OCI-LY3 (cell line): ENCODE measurements at regions not wholly inside any gene's neighbourhood (a gene's known extent, or its start where the extent isn't known, plus 50 kb on each side); places are given as distances from the start of the nearest gene placed in this dataset.

Experiments used
- H2AFZ ChIP-seq: fragments of 200-600, 300-600 bp; shearing (Covaris generic); 2 replicates; pipeline ENCODE4 v1.6.0; 2014; ENCODE audit warnings: antibody characterized with exemption, low read depth, low read length
- H3K27ac ChIP-seq: fragments of 200-600, 300-600 bp; sonication (generic); 2 replicates; pipeline ENCODE4 v1.5.1; 2014; ENCODE audit warnings: mild to moderate bottlenecking, low read length, moderate library complexity, mixed read lengths
- H3K27me3 ChIP-seq: fragments of 200-600, 300-600 bp; sonication (generic); 2 replicates; pipeline ENCODE4 v1.6.1; 2014; ENCODE audit warnings: low read depth, low read length, mixed read lengths
- H3K36me3 ChIP-seq: fragments of 200-600, 300-600 bp; sonication (generic); replicated peaks from 2 replicates; pipeline ENCODE3; 2014; ENCODE audit warnings: low read depth, low read length, mixed read lengths
- H3K4me1 ChIP-seq: fragments of 300-600, 200-600 bp; sonication (generic); 2 replicates; pipeline ENCODE4 v1.6.1; 2014; ENCODE audit warnings: low read length, mixed read lengths
- H3K4me2 ChIP-seq: fragments of 200-600, 300-600 bp; sonication (generic); 2 replicates; pipeline ENCODE4 v1.6.1; 2014; ENCODE audit warnings: low read length, mixed read lengths
- H3K4me3 ChIP-seq: fragments of 300-600, 200-600 bp; sonication (generic); 2 replicates; pipeline ENCODE4 v1.5.1; 2014; ENCODE audit warnings: antibody characterized with exemption, mild to moderate bottlenecking, low read length, moderate library complexity
- H3K79me2 ChIP-seq: fragments of 300-600, 200-600 bp; shearing (Covaris generic); 2 replicates; pipeline ENCODE4 v1.6.1; 2014; ENCODE audit warnings: mild to moderate bottlenecking, low read length, mixed read lengths
- H3K9ac ChIP-seq: fragments of 300-600, 200-600 bp; shearing (Covaris generic); 2 replicates; pipeline ENCODE4 v1.6.0; 2014; ENCODE audit warnings: mild to moderate bottlenecking, low read length, moderate library complexity
- H3K9me3 ChIP-seq: fragments of 200-600, 300-600 bp; shearing (Covaris generic); 2 replicates; pipeline ENCODE4 v1.6.1; 2014; ENCODE audit warnings: low read length, mixed read lengths; ENCODE audit not compliant: insufficient read depth
- H4K20me1 ChIP-seq: fragments of 200-600, 300-600 bp; sonication (generic); 2 replicates; pipeline ENCODE4 v1.6.1; 2016; ENCODE audit warnings: low read length, mixed read lengths; ENCODE audit not compliant: insufficient read depth
- CTCF ChIP-seq: fragments of 200-600, 300-600 bp; sonication (generic); IDR thresholded peaks from 2 replicates; pipeline ENCODE4 v1.5.1; 2014; ENCODE audit warnings: antibody characterized with exemption, low read length, low read depth
- EZH2phosphoT487 ChIP-seq: fragments of 200-600 bp; shearing (Covaris generic); IDR thresholded peaks from 2 replicates; pipeline ENCODE4 v1.6.1; 2018; ENCODE audit warnings: antibody characterized with exemption, mixed run types, low read depth

- 0 out of 2 replicates have a peak, but pooled peaks cover 3% of the 10 kb centered on the region for H3K27me3 ChIP-seq
Observed at GRCh38 chr3:64379221-64379620, 154.0 kb upstream of the PRICKLE2 start.

GRCh38 chr3:64377942-64378341 lies 152.7 kb upstream of the PRICKLE2 start:
- Histone ChIP-seq H2AFZ (no peak overlapping the region), H3K27ac (no peak overlapping the region), H4K20me1 (no peaks in the 10 kb centered on the region), H3K9ac (no peak overlapping the region), H3K9me3 (peaks cover 3% of the 10 kb centered on the region; the same call in 1 of the 2 replicates), H3K36me3 (no peaks in the 10 kb centered on the region), H3K4me1 (no peaks in the 10 kb centered on the region), H3K27me3 (no peaks in the 10 kb centered on the region), H3K79me2 (no peaks in the 10 kb centered on the region), H3K4me3 (no peak overlapping the region), H3K4me2 (no peak overlapping the region)
- no peak for TF ChIP-seq CTCF
- TF ChIP-seq EZH2phosphoT487, result no peak

More at GRCh38 chr3:64379221-64379620, 154.0 kb upstream of the PRICKLE2 start:
- H3K9me3 ChIP-seq, result peaks cover 3% of the 10 kb centered on the region; the same call in 1 of the 2 replicates
- H3K9ac ChIP-seq, result no peak overlapping the region
- no peaks in the 10 kb centered on the region for H3K36me3 ChIP-seq
- TF ChIP-seq EZH2phosphoT487 (no peak), CTCF (no peak)
- no peak overlapping the region for H3K4me2 ChIP-seq
- no peak overlapping the region for H2AFZ ChIP-seq
- H3K4me3 ChIP-seq, result no peak overlapping the region
- H4K20me1 ChIP-seq, result no peaks in the 10 kb centered on the region
- no peak overlapping the region for H3K27ac ChIP-seq
- H3K79me2 ChIP-seq, result no peaks in the 10 kb centered on the region
- no peaks in the 10 kb centered on the region for H3K4me1 ChIP-seq

GRCh38 chr3:64375737-64376136 lies 150.5 kb upstream of the PRICKLE2 start:
- Histone ChIP-seq H3K79me2 (no peaks in the 10 kb centered on the region), H3K27ac (no peak overlapping the region), H3K4me2 (no peak overlapping the region), H3K27me3 (no peaks in the 10 kb centered on the region), H4K20me1 (no peaks in the 10 kb centered on the region), H3K4me3 (no peak overlapping the region), H2AFZ (no peak overlapping the region), H3K4me1 (no peaks in the 10 kb centered on the region), H3K9ac (no peak overlapping the region), H3K36me3 (no peaks in the 10 kb centered on the region), H3K9me3 (peaks cover 3% of the 10 kb centered on the region; the same call in 1 of the 2 replicates)
- TF ChIP-seq CTCF (no peak), EZH2phosphoT487 (no peak)

GRCh38 chr3:64369390-64369789 lies 144.1 kb upstream of the PRICKLE2 start:
- TF ChIP-seq EZH2phosphoT487, result no peak
- no peak for TF ChIP-seq CTCF
- H2AFZ ChIP-seq, result no peak overlapping the region
- no peak overlapping the region for H3K27ac ChIP-seq
- H3K79me2 ChIP-seq, result no peaks in the 10 kb centered on the region
- H3K27me3 ChIP-seq, result peaks cover 5% of the 10 kb centered on the region; the same call in 1 of the 2 replicates
- no peak overlapping the region for H3K4me3 ChIP-seq
- no peaks in the 10 kb centered on the region for H3K4me1 ChIP-seq
- no peaks in the 10 kb centered on the region for H3K36me3 ChIP-seq
- no peaks in the 10 kb centered on the region for H3K9me3 ChIP-seq
- H3K4me2 ChIP-seq, result no peak overlapping the region
- H3K9ac ChIP-seq, result no peak overlapping the region
- no peaks in the 10 kb centered on the region for H4K20me1 ChIP-seq
